GM18868 (cell line): ENCODE measurements at regions not wholly inside any gene's neighbourhood (a gene's known extent, or its start where the extent isn't known, plus 50 kb on each side); places are given as distances from the start of the nearest gene placed in this dataset.
"Not testable (repeated sequence)": the region's sequence is repeated elsewhere in the genome, so short reads cannot be mapped to it uniquely, and the experiment has no call there.

Experiments used
- ATAC-seq: cut with Tn5 transposase; IDR thresholded peaks from one replicate; pipeline ENCODE4 v1.9.1; 2021; ENCODE audit warnings: mild to moderate bottlenecking, moderate library complexity; ENCODE audit not compliant: unreplicated experiment

DNA sequence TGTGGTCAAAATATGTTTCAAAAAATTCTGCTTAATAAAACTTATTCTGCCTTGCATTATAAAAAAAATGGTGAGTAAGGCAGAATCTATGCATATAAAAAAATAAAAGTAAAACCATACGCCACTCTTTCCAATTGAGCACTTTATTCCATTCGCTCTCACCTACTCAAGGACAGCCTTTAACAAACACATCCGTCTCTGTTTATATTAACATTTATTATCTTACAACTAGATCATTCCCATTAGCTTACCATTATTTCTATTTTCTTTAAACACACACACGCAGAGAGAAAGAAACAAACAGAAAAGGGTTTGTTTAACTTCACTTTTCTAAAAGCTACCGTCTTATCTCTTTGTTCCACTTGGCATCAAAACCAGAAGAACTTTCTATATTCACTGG lies 598.9 kb upstream of the CHRM3 start:
- no peak for ATAC-seq

- no peak for ATAC-seq
Measured at GRCh38 chr1:238783633-238784032, 602.7 kb upstream of the CHRM3 start.

DNA sequence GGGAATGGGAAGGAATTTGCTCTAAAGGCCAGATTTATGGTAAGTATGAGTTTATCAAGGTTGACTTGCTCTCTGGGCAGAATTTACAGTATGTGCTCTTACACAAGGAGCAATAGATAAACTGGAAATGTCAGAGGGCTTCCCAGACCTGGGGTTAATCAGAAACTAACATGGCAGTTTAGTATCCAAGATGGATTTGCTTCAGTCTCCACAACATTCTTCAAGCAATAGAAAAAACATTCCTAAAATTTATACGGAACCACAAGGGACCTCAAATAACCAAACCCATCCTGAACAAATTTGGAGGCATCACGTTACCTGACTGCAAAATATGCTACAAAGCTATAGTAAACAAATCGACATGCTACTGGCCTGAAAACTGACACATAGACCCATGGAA lies 606.7 kb upstream of the CHRM3 start:
- no peak for ATAC-seq

DNA sequence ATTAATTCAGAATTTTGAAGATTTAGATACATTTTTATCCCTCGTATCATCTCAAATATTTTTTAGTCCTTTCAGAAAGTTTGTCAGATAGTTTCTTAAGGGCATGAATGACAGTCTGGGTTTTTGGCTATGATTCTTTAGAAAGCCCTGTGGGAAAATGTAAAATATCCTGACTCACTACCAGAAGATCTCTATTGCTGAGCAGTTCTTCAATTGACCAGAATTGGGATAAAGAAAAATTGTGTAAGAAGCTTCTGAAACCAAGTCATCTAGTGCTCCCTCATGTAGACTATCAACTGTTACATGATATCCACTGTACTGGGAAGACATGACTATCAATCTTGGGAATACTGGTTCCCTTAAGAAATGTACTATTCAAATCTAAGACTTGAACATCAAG lies 608.3 kb upstream of the CHRM3 start:
- no peak for ATAC-seq

GRCh38 chr1:238777551-238777950 lies 608.8 kb upstream of the CHRM3 start:
- no peak for ATAC-seq

DNA sequence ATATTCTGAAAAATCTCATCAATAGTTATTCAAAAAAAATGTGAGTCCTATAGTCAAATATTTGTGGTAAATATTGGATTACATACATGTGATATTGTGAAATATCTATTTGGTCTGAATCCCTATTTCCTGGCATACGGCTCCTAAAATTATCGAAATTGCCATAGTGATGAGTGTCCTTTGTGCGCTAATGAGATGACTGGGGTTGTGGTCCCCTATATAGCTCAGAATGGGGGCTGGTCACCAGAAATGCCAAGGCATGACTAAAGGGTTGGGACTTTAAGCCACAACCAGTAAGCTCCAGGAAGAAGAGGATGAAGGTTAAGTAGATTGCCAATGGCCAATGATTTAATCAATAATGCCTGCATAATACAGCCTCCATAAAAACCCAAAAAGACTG lies 610.2 kb upstream of the CHRM3 start:
- no peak for ATAC-seq

- ATAC-seq: no peak
Measured at GRCh38 chr1:238772322-238772721, 614.0 kb upstream of the CHRM3 start.

DNA sequence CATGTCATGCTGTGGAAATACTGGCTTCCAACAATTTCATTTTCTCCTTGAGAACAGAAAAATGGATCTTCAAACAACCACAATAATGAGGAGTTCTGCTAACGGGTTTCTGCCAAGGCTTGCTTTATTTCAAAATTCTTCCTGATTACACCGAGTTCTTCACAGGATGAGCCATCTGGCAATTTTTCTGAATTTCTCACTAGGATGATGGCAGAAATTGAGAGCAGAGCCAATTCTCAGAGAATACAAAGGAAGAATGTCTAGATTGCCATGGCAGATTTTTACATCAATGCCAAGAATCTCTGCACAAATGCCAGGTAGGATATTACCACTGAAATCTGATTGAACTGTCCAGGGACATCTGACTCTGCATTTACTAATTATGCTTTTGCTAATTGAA lies 619.0 kb upstream of the CHRM3 start:
- no peak for ATAC-seq

- no peak for ATAC-seq
Measured at GRCh38 chr1:238764779-238765178, 621.6 kb upstream of the CHRM3 start.

- ATAC-seq: no peak
Measured at GRCh38 chr1:238753252-238753651, 633.1 kb upstream of the CHRM3 start.

GRCh38 chr1:238752327-238752726 lies 634.0 kb upstream of the CHRM3 start:
- no peak for ATAC-seq

- no peak for ATAC-seq
Measured at GRCh38 chr1:238745069-238745468, 641.3 kb upstream of the CHRM3 start.

DNA sequence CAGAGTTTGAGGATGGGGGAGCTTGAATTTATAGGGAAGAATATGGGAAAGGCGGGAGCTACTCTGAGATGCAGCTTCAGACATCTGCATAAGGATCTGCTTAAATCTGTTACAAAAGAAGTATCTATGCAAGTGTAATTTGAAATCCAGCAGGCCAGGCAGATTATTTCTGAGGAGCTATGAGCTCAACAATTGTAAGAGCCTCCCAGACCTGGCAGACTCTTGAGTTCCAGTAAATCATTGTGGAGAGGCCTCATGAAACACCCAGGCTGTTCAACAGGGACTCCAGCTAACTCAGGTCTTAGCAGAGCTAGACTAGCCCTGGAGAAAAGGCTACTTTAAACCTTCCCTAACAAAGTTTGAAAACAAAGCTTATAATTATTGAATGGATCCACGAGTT lies 647.5 kb upstream of the CHRM3 start:
- no peak for ATAC-seq

DNA sequence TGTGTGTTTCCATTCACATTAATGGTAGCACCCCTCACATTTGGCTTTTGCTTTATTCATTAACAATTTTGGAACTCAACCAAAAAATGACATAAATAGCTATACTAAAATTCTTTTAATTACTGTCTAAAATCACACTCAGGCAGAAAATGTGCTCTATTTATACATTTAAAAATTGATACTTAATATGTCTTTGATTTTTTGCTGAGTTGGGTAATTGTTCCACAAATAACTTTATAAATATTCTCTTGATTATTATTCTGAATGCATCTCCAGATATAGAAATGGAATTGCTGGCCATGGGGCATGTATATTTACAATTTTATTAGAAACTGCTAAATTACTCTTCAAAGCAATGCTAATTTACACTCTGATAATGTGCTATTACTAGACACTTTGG lies 658.7 kb upstream of the CHRM3 start:
- ATAC-seq: no peak

GRCh38 chr1:238722812-238723211 lies 663.6 kb upstream of the CHRM3 start:
- ATAC-seq: no peak

DNA sequence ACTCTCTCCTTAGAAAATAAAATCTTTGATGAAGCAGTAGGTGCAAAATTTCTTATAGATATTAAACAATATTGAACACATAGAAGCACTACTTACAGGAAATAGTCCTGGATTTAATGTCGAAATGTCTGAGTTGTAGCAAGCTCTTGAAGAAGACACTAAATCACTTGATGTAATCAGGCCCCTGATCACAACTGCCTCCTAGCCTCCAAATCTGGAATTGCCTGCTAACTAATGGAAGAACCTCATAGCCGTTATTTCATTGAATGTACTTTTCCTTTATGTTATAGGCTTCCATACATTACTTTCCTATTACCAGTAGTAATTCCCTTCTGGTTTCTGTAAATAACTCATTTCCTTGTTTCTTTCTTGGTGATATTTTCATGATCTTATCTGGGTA lies 675.7 kb upstream of the CHRM3 start:
- ATAC-seq: no peak

DNA sequence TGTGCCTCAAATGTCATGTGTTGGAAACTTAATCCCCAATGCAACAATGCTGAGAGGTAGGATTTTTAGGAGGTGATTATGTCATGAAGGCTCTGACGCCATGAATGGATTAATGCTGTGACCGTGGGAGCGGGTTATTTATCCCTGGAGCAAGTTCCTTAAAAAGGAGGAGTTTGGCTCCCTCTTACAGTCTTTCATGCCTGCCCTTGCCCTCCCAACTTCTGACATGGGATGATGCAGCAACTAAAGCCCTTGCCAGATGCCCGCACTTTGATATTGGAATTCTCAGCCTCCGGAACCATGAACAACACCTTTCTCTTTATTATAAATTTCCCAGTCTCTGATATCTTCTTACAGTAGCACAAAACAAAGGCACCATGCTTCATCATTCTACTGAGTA lies 685.3 kb upstream of the CHRM3 start:
- ATAC-seq: no peak

- no peak for ATAC-seq
Measured at GRCh38 chr1:238690415-238690814, 696.0 kb upstream of the CHRM3 start.

DNA sequence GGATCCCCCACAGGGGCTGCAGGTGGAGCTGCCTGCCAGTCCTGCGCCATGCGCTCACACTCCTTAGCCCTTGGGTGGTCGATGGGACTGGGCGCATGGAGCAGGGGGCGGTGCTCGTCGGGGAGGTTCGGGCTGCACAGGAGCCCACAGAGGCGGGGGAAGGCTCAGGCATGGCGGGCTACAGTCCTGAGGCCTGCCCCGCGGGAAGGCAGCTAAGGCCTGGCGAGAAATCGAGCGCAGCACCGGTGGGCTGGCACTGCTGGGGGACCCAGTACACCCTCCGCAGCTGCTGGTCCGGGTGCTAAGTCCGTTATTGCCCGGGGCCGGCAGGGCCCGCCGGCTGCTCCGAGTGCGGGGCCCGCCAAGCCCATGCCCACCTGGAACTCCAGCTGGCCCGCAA lies 701.8 kb upstream of the CHRM3 start:
- ATAC-seq: not testable (repeated sequence)

GRCh38 chr1:238681451-238681850 lies 704.9 kb upstream of the CHRM3 start:
- no peak for ATAC-seq

- ATAC-seq: no peak
Measured at GRCh38 chr1:238681021-238681420, 705.3 kb upstream of the CHRM3 start.

DNA sequence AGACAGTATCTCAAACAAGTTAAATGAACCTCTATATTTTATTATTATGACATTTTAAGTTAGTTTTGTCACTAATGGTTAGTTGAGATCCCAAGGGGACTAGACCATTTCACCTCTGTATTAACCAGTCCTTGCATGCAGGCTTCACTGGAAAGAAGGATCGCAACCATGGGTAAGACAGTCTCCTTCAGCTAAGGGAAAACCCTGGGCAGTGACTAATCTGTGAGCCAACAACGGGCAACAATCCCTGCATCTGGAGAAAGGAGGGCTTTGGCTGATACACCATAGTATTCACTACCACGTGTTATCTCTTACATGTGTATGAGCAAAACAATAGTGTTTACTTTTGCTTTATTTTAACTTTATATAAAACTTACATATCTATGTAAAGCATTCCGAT lies 708.8 kb upstream of the CHRM3 start:
- no peak for ATAC-seq

- ATAC-seq: no peak
Measured at GRCh38 chr1:238675221-238675620, 711.1 kb upstream of the CHRM3 start.

DNA sequence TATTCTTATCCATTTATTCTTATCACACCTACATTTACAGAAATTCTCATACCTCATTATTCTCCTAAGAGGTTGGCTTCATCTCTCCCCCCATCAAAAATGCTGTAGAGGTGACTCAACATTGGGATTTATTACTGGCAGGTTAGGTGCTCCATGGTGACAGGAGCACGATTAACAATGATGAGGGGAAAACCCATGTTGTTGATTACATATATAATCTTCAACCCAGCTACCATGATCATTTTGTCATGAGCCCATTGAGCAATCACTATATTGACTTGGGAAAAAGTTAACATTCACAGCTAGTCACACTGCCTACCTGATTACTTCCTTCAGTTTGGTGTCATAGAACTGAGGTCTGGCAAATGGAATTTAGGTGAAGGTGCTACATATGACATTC lies 712.1 kb upstream of the CHRM3 start:
- ATAC-seq: no peak
